ENCODE measurements at regions not wholly inside any gene's neighbourhood (a gene's known extent, or its start where the extent isn't known, plus 50 kb on each side); places are given as distances from the start of the nearest gene placed in this dataset.

DNA sequence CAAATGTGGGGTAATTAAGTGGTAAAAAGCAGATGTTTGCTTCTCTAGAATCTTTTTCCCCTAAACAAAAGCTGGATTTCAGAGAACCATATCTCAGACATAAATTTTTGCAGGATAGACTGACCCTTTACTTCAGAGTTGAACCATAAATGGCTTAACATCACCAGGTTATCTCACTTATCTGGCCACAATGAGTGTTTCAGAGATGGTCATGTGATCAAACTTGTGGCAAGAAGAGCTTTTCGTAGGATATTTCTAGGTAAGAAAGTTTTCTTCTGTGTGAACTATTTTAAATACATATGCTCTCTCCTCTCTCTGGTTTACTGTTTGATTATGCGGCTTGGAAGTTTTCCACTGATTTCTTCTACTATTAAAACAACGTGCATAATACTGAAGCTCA lies 270.2 kb upstream of the TFAP2D start:
- WGBS, 2 experiments = 80 to 98% methylated on average over 2 to 3 of the region's 3 CpGs
- no peaks in the 10 kb centered on the region for H3K4me1 ChIP-seq (ENCODE audit: control insufficient read depth, insufficient read depth, low read length)
- H3K4me3 ChIP-seq (ENCODE audit: insufficient read depth, low read depth, low read length) = no peak overlapping the region
- H3K27me3 ChIP-seq (ENCODE audit: control insufficient read depth, insufficient read depth, low read length, poor library complexity, severe bottlenecking) = no peaks in the 10 kb centered on the region
- H3K9me3 ChIP-seq (ENCODE audit: control insufficient read depth, low read length) = no peaks in the 10 kb centered on the region
- no peak overlapping the region for H3K27ac ChIP-seq (ENCODE audit: insufficient read depth, low read depth, low read length, poor library complexity, severe bottlenecking)
- H3K36me3 ChIP-seq (ENCODE audit: control insufficient read depth, insufficient read depth, low read length) = no peaks in the 10 kb centered on the region

DNA sequence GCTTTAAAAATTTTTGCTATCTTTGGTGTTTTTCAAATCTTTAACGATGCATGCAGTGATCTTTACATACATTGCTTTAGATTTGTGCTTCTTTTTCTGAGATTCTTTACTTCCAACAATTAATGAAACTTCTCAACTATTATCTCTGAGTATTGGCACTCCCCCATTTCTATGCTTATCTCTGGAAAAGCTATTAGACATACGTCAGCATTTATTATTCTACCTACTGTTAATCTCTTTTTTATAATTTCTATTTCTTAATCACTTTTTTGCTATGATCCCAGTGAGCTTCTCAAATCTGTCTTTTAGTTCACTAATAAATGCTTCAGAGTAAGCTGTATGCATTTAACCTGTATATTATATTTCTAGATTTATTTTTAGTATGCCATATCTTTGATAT lies 264.2 kb upstream of the TFAP2D start:
- H3K27me3 ChIP-seq (ENCODE audit: control insufficient read depth, insufficient read depth, low read length, poor library complexity, severe bottlenecking) = no peaks in the 10 kb centered on the region
- H3K27ac ChIP-seq (ENCODE audit: insufficient read depth, low read depth, low read length, poor library complexity, severe bottlenecking) = no peak overlapping the region
- no peaks in the 10 kb centered on the region for H3K4me1 ChIP-seq (ENCODE audit: control insufficient read depth, insufficient read depth, low read length)
- H3K9me3 ChIP-seq (ENCODE audit: control insufficient read depth, low read length) = no peaks in the 10 kb centered on the region
- 81 to 94% methylated on average over 1 to 2 of the region's 2 CpGs for WGBS, 2 experiments
- H3K4me3 ChIP-seq (ENCODE audit: insufficient read depth, low read depth, low read length) = no peak overlapping the region
- no peaks in the 10 kb centered on the region for H3K36me3 ChIP-seq (ENCODE audit: control insufficient read depth, insufficient read depth, low read length)

DNA sequence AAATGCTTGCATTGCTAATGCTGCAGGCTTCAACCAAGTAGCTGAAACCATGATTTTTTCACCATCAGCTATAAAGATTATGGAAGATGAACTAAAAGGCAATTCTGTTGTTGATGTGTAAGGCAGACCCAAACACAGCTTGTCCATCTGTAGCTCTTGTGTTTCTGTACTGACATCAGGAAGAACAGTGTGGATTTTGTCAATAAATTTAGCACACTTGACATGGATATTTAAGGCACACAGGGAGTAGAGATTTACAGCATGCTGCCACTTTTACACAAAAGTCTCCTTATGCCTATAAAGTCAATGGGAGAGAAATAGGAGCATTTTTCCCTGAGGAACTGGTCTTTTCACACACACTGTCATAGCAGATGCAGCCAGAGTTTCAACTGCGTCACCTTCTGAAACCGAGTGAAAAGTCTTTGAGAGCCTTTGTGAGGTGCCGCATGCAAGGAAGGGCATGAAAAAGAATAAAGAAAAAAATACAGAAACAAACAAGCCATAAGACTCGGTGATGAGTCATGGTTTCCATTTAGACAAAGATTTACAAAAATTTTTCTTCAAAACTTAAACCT lies 261.4 kb upstream of the TFAP2D start:
- H3K27me3 ChIP-seq (ENCODE audit: control insufficient read depth, insufficient read depth, low read length, poor library complexity, severe bottlenecking) = no peaks in the 10 kb centered on the region
- H3K4me1 ChIP-seq (ENCODE audit: control insufficient read depth, insufficient read depth, low read length) = no peaks in the 10 kb centered on the region
- WGBS, 2 experiments = 89 to 95% methylated on average over 3 of the region's 4 CpGs
- H3K4me3 ChIP-seq (ENCODE audit: insufficient read depth, low read depth, low read length) = no peak overlapping the region
- H3K27ac ChIP-seq (ENCODE audit: insufficient read depth, low read depth, low read length, poor library complexity, severe bottlenecking) = no peak overlapping the region
- H3K9me3 ChIP-seq (ENCODE audit: control insufficient read depth, low read length) = no peaks in the 10 kb centered on the region
- H3K36me3 ChIP-seq (ENCODE audit: control insufficient read depth, insufficient read depth, low read length) = no peaks in the 10 kb centered on the region

DNA sequence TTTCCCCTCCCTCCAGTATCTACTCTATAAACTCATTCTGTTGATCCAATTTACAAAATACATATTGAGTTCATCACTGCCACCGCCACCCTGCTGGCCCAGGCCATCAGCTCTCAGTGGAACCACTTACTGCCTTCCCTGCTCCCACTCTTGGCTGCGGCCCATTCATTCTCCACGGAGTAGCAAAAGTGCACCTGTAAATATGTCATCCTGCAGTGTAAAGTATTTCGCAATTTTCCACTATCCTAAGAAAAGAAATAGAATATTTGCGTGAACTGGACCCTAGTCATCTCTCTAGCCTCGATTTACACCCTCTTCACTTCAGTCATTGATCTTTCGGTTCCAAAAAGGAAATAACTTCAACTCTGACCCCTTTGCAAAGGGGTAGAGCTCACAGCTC lies 258.3 kb upstream of the TFAP2D start:
- no peak overlapping the region for H3K27ac ChIP-seq (ENCODE audit: insufficient read depth, low read depth, low read length, poor library complexity, severe bottlenecking)
- H3K36me3 ChIP-seq (ENCODE audit: control insufficient read depth, insufficient read depth, low read length) = no peaks in the 10 kb centered on the region
- 88 to 91% methylated on average over 7 of the region's 7 CpGs for WGBS, 2 experiments
- no peaks in the 10 kb centered on the region for H3K27me3 ChIP-seq (ENCODE audit: control insufficient read depth, insufficient read depth, low read length, poor library complexity, severe bottlenecking)
- H3K4me1 ChIP-seq (ENCODE audit: control insufficient read depth, insufficient read depth, low read length) = no peaks in the 10 kb centered on the region
- H3K9me3 ChIP-seq (ENCODE audit: control insufficient read depth, low read length) = no peaks in the 10 kb centered on the region
- H3K4me3 ChIP-seq (ENCODE audit: insufficient read depth, low read depth, low read length) = no peak overlapping the region

DNA sequence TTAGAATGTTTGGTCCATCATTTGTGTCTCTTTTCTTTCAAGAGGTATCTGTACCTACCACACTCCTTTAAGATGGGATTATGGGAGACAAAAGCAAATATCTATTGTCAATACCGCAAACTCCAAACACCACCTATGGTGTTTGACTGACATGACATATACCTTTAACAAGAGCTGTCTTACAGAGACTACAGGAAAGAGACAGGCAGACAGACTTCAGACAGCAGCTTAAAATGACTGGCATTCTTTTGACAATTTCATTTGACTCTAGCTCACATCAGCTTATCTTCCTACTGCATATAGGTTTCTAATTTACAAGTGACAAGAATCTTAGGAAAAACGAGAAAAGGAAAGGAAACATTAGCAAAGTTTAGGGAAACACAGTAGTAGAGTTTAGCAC lies 256.0 kb upstream of the TFAP2D start:
- Histone ChIP-seq H3K9me3 (ENCODE audit: control insufficient read depth, low read length) (no peaks in the 10 kb centered on the region), H3K4me1 (ENCODE audit: control insufficient read depth, insufficient read depth, low read length) (no peaks in the 10 kb centered on the region), H3K27me3 (ENCODE audit: control insufficient read depth, insufficient read depth, low read length, poor library complexity, severe bottlenecking) (no peaks in the 10 kb centered on the region), H3K4me3 (ENCODE audit: insufficient read depth, low read depth, low read length) (no peak overlapping the region), H3K27ac (ENCODE audit: insufficient read depth, low read depth, low read length, poor library complexity, severe bottlenecking) (no peak overlapping the region), H3K36me3 (ENCODE audit: control insufficient read depth, insufficient read depth, low read length) (no peaks in the 10 kb centered on the region)
- WGBS, 2 experiments = 83 to 91% methylated on average over 2 of the region's 2 CpGs

DNA sequence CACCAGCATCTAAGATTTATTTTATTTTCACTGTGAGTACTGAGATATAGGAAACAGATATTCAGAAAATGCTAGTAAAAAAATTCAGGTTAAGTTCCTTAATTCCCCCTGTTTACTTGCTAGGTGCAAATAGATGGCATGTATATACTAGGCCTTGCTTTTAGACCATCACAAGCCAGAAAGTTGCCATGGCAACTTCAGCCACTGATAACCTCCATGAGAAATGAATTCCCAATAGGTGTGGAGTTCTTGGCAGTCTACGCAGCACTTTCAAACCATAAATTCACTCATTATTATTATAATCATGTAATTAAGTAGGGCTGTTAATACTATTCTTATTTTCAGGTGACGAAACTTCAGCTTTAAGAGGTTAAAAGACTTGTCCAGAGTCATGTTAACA lies 251.6 kb upstream of the TFAP2D start:
- no peaks in the 10 kb centered on the region for H3K27me3 ChIP-seq (ENCODE audit: control insufficient read depth, insufficient read depth, low read length, poor library complexity, severe bottlenecking)
- H3K4me3 ChIP-seq (ENCODE audit: insufficient read depth, low read depth, low read length) = no peak overlapping the region
- WGBS, 2 experiments = 88 to 95% methylated on average over 1 of the region's 2 CpGs
- no peaks in the 10 kb centered on the region for H3K4me1 ChIP-seq (ENCODE audit: control insufficient read depth, insufficient read depth, low read length)
- H3K27ac ChIP-seq (ENCODE audit: insufficient read depth, low read depth, low read length, poor library complexity, severe bottlenecking) = no peak overlapping the region
- no peaks in the 10 kb centered on the region for H3K36me3 ChIP-seq (ENCODE audit: control insufficient read depth, insufficient read depth, low read length)
- no peaks in the 10 kb centered on the region for H3K9me3 ChIP-seq (ENCODE audit: control insufficient read depth, low read length)

DNA sequence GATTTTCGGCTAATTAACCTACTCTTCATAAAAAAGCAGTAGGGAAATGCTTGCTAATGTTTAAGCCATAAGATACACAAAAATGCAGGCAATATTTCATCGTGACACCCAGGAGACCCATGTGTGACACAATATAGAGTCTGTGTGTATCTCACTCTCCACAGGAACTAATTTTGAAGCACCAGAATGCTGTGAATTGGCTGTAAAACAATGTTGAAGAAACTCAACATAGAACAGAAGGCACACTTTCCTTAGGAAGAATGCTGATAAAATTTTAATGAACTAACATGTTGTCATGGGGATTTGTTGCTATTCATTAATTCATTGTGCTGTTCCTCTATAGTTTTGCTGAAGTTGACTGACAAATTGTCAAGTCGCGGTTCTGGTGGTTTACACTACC lies 249.4 kb upstream of the TFAP2D start:
- Histone ChIP-seq H3K27ac (ENCODE audit: insufficient read depth, low read depth, low read length, poor library complexity, severe bottlenecking) (no peak overlapping the region), H3K27me3 (ENCODE audit: control insufficient read depth, insufficient read depth, low read length, poor library complexity, severe bottlenecking) (no peaks in the 10 kb centered on the region), H3K4me1 (ENCODE audit: control insufficient read depth, insufficient read depth, low read length) (no peaks in the 10 kb centered on the region), H3K9me3 (ENCODE audit: control insufficient read depth, low read length) (no peaks in the 10 kb centered on the region), H3K4me3 (ENCODE audit: insufficient read depth, low read depth, low read length) (no peak overlapping the region), H3K36me3 (ENCODE audit: control insufficient read depth, insufficient read depth, low read length) (no peaks in the 10 kb centered on the region)
- WGBS, 2 experiments = 96 to 97% methylated on average over 4 of the region's 4 CpGs

DNA sequence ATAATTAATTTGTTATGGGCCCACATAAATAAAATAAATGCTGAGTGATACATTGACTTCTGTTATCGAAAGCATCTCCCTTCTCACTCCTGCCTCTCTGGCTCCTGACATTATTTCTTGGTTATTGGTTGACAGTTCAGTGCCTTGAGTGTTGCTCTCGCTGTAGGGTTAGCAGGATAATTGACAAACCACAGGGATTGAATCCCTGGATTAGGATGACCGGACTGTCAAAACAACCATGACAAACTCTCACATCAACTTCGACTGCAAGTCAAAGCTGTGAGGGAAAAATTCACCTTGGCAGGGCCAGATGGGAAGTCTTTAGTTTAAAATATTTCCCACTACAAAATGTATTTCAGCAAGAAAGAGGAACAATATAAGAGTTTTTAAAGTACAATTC lies 245.4 kb upstream of the TFAP2D start:
- 86 to 94% methylated on average over 4 of the region's 4 CpGs for WGBS, 2 experiments
- no peaks in the 10 kb centered on the region for H3K4me1 ChIP-seq (ENCODE audit: control insufficient read depth, insufficient read depth, low read length)
- H3K27me3 ChIP-seq (ENCODE audit: control insufficient read depth, insufficient read depth, low read length, poor library complexity, severe bottlenecking) = no peaks in the 10 kb centered on the region
- no peak overlapping the region for H3K27ac ChIP-seq (ENCODE audit: insufficient read depth, low read depth, low read length, poor library complexity, severe bottlenecking)
- no peak overlapping the region for H3K4me3 ChIP-seq (ENCODE audit: insufficient read depth, low read depth, low read length)
- H3K36me3 ChIP-seq (ENCODE audit: control insufficient read depth, insufficient read depth, low read length) = no peaks in the 10 kb centered on the region
- no peaks in the 10 kb centered on the region for H3K9me3 ChIP-seq (ENCODE audit: control insufficient read depth, low read length)

DNA sequence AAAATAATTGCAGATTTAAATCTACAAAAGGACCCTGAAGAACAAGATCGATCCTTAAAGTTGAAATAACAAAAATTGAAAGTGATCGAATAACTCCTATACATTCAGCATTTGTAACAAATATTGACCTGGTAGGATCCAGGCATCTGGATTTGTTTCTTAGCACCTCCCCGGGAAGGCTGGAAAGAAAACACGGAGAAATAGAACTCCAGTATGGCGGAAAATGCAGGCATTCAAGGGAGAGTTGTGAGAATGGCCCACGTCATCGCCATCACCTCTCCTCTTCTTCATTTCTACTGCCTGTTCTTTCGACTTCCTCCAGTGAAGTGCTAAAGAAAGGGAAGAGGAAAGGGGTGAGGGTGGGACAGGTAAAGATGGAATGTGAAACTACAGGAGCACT lies 242.3 kb upstream of the TFAP2D start:
- H3K27ac ChIP-seq (ENCODE audit: insufficient read depth, low read depth, low read length, poor library complexity, severe bottlenecking) = no peak overlapping the region
- no peaks in the 10 kb centered on the region for H3K36me3 ChIP-seq (ENCODE audit: control insufficient read depth, insufficient read depth, low read length)
- H3K4me1 ChIP-seq (ENCODE audit: control insufficient read depth, insufficient read depth, low read length) = no peaks in the 10 kb centered on the region
- no peaks in the 10 kb centered on the region for H3K9me3 ChIP-seq (ENCODE audit: control insufficient read depth, low read length)
- no peaks in the 10 kb centered on the region for H3K27me3 ChIP-seq (ENCODE audit: control insufficient read depth, insufficient read depth, low read length, poor library complexity, severe bottlenecking)
- no peak overlapping the region for H3K4me3 ChIP-seq (ENCODE audit: insufficient read depth, low read depth, low read length)
- WGBS, 2 experiments = 94 to 95% methylated on average over 7 to 8 of the region's 8 CpGs

DNA sequence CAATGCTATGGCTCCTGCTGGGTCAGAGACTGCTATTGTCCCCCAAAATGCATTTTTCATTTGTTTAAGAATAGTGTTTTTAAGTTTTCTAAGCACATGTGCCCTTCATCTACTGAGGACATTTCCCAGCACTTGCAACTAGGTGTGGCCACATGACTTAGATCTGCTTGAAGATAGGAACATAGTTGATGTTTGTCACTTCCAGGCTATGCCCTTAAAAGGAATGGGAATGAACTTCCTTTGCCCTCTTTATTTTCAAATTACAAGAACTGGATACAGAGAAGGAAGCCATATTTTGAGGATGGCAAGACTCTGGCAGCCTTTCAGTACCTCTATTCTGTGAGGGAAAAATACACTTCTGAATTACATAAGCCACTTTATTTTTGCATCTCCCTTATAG lies 203.0 kb upstream of the TFAP2D start:
- no peak overlapping the region for H3K4me3 ChIP-seq (ENCODE audit: insufficient read depth, low read depth, low read length)
- no peaks in the 10 kb centered on the region for H3K36me3 ChIP-seq (ENCODE audit: control insufficient read depth, insufficient read depth, low read length)
- no peak overlapping the region for H3K27ac ChIP-seq (ENCODE audit: insufficient read depth, low read depth, low read length, poor library complexity, severe bottlenecking)
- H3K4me1 ChIP-seq (ENCODE audit: control insufficient read depth, insufficient read depth, low read length) = no peaks in the 10 kb centered on the region
- no peaks in the 10 kb centered on the region for H3K27me3 ChIP-seq (ENCODE audit: control insufficient read depth, insufficient read depth, low read length, poor library complexity, severe bottlenecking)
- H3K9me3 ChIP-seq (ENCODE audit: control insufficient read depth, low read length) = no peaks in the 10 kb centered on the region
